Sciatic nerve (tissue), 2 donors: ENCODE measurements at regions not wholly inside any gene's neighbourhood (a gene's known extent, or its start where the extent isn't known, plus 50 kb on each side); places are given as distances from the start of the nearest gene placed in this dataset.

Source experiments
- ATAC-seq: fragments of 200-7000 bp; cut with Tn5 transposase; one replicate; pipeline ENCODE4 v1.9.1; 2020; ENCODE audit warnings: mild to moderate bottlenecking, moderate library complexity
- DNase-seq: peaks from one replicate; pipeline ENCODE4 v3.0.0-alpha.2; 2020; ENCODE audit warnings: low spot score
- intact Hi-C: fragments of 100-400 bp; cut with DNase I; formaldehyde crosslinking; loops from one replicate; pipeline ENCODE4 v1.14.2; 2022
- donor health status: DM: no; HTN: no; CAD: no.
- donor health status: DM: no; HTN: no; CAD: no.

- DNase-seq (no peak), ATAC-seq (no peak)
- intact Hi-C loops = no loop called here
Measured at GRCh38 chr10:126843299-126843934, 61.8 kb upstream of the DOCK1 start.

DNA sequence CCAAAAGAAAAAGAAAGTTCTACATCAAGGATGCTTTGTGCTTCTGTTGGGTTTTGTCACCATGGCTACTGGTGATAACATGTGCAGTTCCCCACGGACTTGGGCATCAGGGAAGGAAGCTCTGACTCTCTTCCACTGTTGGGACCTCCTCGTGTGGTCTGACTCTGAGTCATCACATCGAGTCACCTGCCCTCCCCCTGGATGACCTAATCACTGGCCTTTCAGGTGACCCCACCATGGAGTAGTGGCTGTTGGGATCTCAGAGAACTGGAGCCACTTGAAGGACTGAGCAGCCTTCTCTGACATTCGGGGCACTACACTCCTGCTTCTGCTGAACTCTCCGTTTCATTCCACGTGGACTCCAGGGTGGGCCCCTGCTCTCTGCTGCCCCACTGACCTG is 60.8 kb upstream of the DOCK1 start:
- DNase-seq (no peak), ATAC-seq (no peak)
- intact Hi-C loops = no loop called here

DNA sequence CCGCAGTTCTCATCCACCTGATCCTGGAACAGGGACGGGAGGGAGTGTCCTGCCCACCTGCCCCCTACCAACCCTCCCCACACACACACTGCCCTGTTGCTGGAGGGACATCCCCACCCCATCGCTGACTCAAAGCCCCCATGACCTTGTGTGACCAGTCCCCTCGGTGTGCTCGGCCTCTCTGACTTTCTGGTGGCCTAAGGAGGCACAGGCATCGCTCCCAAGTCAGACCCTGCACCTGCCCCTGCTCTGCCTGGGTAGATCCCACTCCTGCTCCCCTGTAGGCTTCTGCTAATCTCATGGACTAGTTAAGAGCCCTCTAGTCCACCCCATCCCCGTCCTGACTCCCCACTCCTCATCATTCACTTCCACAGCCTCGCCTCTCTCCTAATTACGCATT is 58.8 kb upstream of the DOCK1 start:
- ATAC-seq (no peak), DNase-seq (no peak)
- intact Hi-C loops = no loop called here

DNA sequence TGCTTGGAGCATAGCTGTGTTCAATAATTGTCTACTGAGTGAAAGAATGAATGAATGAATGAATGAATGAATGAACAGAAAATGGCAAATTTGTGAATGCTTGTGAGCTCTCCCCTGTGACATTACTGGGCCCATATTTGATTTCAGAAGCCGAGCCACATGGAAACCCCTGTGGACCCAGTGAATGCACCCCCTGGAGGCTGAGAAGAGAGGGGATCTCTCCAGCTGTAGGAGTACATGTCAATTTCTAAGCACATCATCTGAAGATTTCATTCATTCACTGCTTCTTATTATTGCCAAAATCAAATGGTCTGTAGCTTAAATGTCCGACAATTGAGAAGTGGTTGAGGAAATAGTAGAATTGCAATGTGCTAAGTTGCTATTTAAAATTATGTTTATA is 58.3 kb upstream of the DOCK1 start:
- DNase-seq = no peak
- intact Hi-C loops = no loop called here

GRCh38 chr10:126847666-126848065 is 57.6 kb upstream of the DOCK1 start:
- no peak for DNase-seq
- intact Hi-C loops = no loop called here
- ATAC-seq = no peak

More for the DNA sequence above, 58.3 kb upstream of the DOCK1 start:
- no peak for ATAC-seq

- no peak for ATAC-seq
- no peak for DNase-seq
- intact Hi-C loops = no loop called here
Measured at GRCh38 chr10:126849646-126850045, 55.6 kb upstream of the DOCK1 start.

DNA sequence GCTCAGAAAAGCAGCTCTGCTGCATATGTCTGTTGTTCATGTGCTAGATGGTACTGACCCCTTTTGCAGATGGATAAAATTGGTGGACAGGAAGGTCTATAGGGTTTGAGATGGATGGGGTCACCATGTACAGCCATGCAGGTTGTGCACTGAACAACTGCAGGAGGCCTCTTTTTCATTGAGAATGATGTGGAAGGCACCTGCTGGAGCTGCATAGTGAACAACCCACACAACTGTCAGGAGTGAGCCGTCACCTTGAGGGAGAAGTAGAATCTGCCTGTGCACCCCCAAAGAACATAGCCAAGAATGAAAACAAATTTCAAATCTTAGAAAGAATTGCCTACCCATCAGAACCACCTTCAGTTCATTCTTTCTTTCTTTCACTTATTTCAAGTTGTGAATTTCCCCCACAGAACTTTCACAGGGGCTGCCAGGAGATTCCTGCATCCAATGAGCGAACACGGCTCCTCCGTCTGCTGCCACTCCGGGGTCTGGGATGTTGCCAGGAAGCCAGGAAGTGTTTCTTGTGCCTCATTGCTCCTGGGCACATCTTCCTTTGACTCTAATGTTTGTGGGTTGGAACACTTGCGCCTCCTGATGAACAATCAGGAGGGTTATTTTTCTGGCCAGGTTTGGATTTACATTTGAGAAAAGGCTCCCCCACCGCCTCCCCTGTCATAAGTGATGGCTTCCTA is 53.7 kb upstream of the DOCK1 start:
- intact Hi-C loops = no loop called here
- DNase-seq (no peak), ATAC-seq (no peak)

GRCh38 chr10:126854726-126855495 is 50.3 kb upstream of the DOCK1 start:
- intact Hi-C loops = no loop called here
- DNase-seq (no peak), ATAC-seq (no peak)
